K562 (cell line): ENCODE measurements at regions not wholly inside any gene's neighbourhood (a gene's known extent, or its start where the extent isn't known, plus 50 kb on each side); places are given as distances from the start of the nearest gene placed in this dataset.

ENCODE experiments used
- ARID1B ChIP-seq: fragments of 450-650 bp; IDR thresholded peaks from 2 replicates; pipeline ENCODE4 v1.6.1; 2016; ENCODE audit warnings: antibody characterized with exemption, mild to moderate bottlenecking, inconsistent platforms
- ARID2 ChIP-seq: fragments of 450-650 bp; IDR thresholded peaks from 2 replicates; pipeline ENCODE4 v1.6.1; 2017; ENCODE audit warnings: antibody characterized with exemption, mild to moderate bottlenecking
- BCL6 ChIP-seq: fragments of 250-450 bp; sonication (Bioruptor Pico); IDR thresholded peaks from 2 replicates; pipeline ENCODE4 v1.4.0; 2020
- CBX3 ChIP-seq, 2 experiments: IDR thresholded peaks; 1 replicate in 1 of 2; 2 replicates in 1 of 2; pipeline ENCODE4 v1.6.1; 2012; ENCODE audit warnings: inconsistent platforms in 2 of 2, low read length in 2 of 2, borderline replicate concordance in 1 of 2, control low read depth in 1 of 2
- CEBPG ChIP-seq, 3 experiments: fragments of 200-800 bp in 1 of 3; sonication (Bioruptor generic) in 1 of 3; sonication (generic) in 1 of 3; formaldehyde crosslinking in 1 of 3; IDR thresholded peaks in 2 of 3; conservative IDR thresholded peaks in 1 of 3; 2 replicates each; pipeline versions ENCODE4 v1.6.1 to v1.8.0; 2016 to 2022; ENCODE audit warnings: missing compliant biosample characterization in 2 of 3, missing genetic modification characterization in 2 of 3, mild to moderate bottlenecking in 1 of 3, missing genetic modification reagents in 1 of 3
- ELK3 ChIP-seq: fragments of 450-650 bp; formaldehyde crosslinking; IDR thresholded peaks from 2 replicates; pipeline ENCODE4 v1.4.0; 2020; ENCODE audit warnings: mild to moderate bottlenecking
- NR2C2 ChIP-seq, 2 experiments: fragments of 200-800 bp in 1 of 2; sonication (Bioruptor generic) in 1 of 2; sonication (generic) in 1 of 2; formaldehyde crosslinking in 1 of 2; IDR thresholded peaks; 2 replicates each; pipeline versions ENCODE4 v1.6.1 to v1.8.0; 2016 to 2022; ENCODE audit warnings: mild to moderate bottlenecking in 1 of 2, missing compliant biosample characterization in 1 of 2, missing genetic modification characterization in 1 of 2, missing genetic modification reagents in 1 of 2
- POLR2G ChIP-seq: fragments of 200-400 bp; formaldehyde crosslinking; IDR thresholded peaks from 2 replicates; pipeline ENCODE4 v1.6.1; 2017; ENCODE audit warnings: low read depth, mild to moderate bottlenecking, antibody characterized with exemption, low read length, moderate library complexity
- SLC30A9 ChIP-seq: fragments of 250-450 bp; sonication (Bioruptor Pico); IDR thresholded peaks from 2 replicates; pipeline ENCODE4 v1.8.0; 2022; ENCODE audit warnings: mild to moderate bottlenecking, moderate library complexity
- TARDBP ChIP-seq: fragments of 450-650 bp; IDR thresholded peaks from 2 replicates; pipeline ENCODE4 v1.6.1; 2016
- ZNF407 ChIP-seq: fragments of 450-650 bp; IDR thresholded peaks from 2 replicates; pipeline ENCODE4 v1.6.1; 2016; ENCODE audit warnings: low read depth
- ZNF639 ChIP-seq, 2 experiments: fragments of 200-800 bp in 1 of 2; sonication (Bioruptor generic) in 1 of 2; sonication (generic) in 1 of 2; formaldehyde crosslinking in 1 of 2; IDR thresholded peaks in 1 of 2; conservative IDR thresholded peaks in 1 of 2; 2 replicates each; pipeline versions ENCODE4 v1.5.0 to v1.6.1; 2016 to 2020; ENCODE audit warnings: missing compliant biosample characterization in 1 of 2, missing genetic modification characterization in 1 of 2, missing genetic modification reagents in 1 of 2
- TF ChIP-seq, protein P1 (sequence below): sonication (generic); formaldehyde crosslinking; IDR thresholded peaks from 2 replicates; pipeline ENCODE4 v1.8.1; 2023; ENCODE audit warnings: mild to moderate bottlenecking, missing genetic modification reagents

- TF ChIP-seq, protein P1, sequence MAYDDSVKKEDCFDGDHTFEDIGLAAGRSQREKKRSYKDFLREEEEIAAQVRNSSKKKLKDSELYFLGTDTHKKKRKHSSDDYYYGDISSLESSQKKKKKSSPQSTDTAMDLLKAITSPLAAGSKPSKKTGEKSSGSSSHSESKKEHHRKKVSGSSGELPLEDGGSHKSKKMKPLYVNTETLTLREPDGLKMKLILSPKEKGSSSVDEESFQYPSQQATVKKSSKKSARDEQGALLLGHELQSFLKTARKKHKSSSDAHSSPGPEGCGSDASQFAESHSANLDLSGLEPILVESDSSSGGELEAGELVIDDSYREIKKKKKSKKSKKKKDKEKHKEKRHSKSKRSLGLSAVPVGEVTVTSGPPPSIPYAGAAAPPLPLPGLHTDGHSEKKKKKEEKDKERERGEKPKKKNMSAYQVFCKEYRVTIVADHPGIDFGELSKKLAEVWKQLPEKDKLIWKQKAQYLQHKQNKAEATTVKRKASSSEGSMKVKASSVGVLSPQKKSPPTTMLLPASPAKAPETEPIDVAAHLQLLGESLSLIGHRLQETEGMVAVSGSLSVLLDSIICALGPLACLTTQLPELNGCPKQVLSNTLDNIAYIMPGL (CRISPR knock-in tag), result peak; percentile 66; the same call in 1 of the 2 replicates
- TF ChIP-seq ZNF407 (no peak), POLR2G (peak; percentile 90), SLC30A9 (CRISPR knock-in tag) (no peak), NR2C2 (CRISPR knock-in tag; IDR thresholded peaks at IDR 0.05) (no peak), NR2C2 (tag; IDR thresholded peaks at IDR 0.05) (peak; percentile 58), ELK3 (CRISPR knock-in tag) (no peak), ZNF639 (CRISPR knock-in tag; conservative IDR thresholded peaks at IDR 0.05 in 1 of 2, IDR thresholded peaks at IDR 0.05 in 1 of 2) (0 out of 4 replicates have a peak, but pooled peaks of 1 of the 2 experiments have one; percentile 57), CEBPG (CRISPR knock-in tag; IDR thresholded peaks at IDR 0.05) (peak; percentile 93), CEBPG (tag; conservative IDR thresholded peaks at IDR 0.05 in 1 of 2, IDR thresholded peaks at IDR 0.05 in 1 of 2) (peak; percentile 89 to 97), ARID1B (peak; percentile 70), CBX3 (IDR thresholded peaks at IDR 0.05; ENCODE audit: borderline replicate concordance in 1 of 2, low read length in 2 of 2) (peak in 1 of 2 experiments; percentile 64; a peak in 1 of 3 replicates), ARID2 (no peak; the same call in 1 of the 2 replicates), BCL6 (CRISPR knock-in tag) (no peak), TARDBP (peak; percentile 75; the same call in 1 of the 2 replicates)
These were observed 159.6 kb downstream of the TRIM27 start (continued) for GRCh38 chr6:28764014-28764723.
